ENCODE measurements at regions not wholly inside any gene's neighbourhood (a gene's known extent, or its start where the extent isn't known, plus 50 kb on each side); places are given as distances from the start of the nearest gene placed in this dataset.

DNA sequence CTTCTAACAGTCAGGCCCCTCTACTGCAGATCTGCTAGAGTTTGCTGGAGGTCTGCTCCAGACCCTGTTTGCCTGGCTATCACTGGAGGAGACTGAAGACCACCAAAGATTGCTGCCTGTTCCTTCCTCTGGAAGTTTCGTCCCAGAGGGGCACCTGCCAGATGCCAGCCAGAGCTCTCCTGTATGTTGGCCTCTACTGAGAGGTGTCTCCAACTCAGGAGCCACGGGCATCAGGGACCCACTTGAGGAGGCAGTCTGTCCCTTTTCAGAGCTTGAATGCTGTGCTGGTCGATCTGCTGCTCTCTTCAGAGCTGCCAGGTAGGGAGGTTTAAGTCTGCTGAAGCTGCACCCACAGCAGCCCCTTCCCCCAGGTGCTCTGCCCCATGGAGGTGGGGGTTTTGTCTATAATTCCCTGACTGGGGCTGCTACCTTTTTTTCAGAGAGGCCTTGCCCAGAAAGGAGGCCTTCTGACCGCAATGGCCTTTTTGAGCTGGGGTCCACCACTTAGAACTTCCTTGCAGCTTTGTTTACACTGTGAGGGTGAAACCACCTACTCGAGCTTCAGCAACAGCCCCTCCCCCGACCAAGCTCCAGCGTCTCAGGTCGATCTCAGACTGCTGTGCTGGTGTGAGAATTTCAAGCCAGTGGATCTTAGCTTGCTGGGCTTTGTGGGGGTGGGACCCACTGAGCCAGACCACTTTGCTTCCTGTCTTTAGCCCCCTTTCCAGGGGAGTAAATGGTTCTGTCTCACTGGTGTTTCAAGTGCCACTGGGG lies 566.0 kb downstream of the NR4A2 start:
- no peak overlapping the region for H3K9ac ChIP-seq (replicated peaks; ENCODE audit: extremely low read depth, insufficient read depth, low read length)
- no peak overlapping the region for H3K4me2 ChIP-seq (ENCODE audit: insufficient read depth, low read length)
- H4K20me1 ChIP-seq (replicated peaks; ENCODE audit: control insufficient read depth, extremely low read depth, insufficient read depth, low read length), result no peaks in the 10 kb centered on the region
- intact Hi-C loops (cut with micrococcal nuclease) (no loop called here), dilution Hi-C loops (cut with MboI; ENCODE audit: extremely low pct_ligation_motif_present, low sequenced_read_pairs) (no loop called here)
- no peak for DNase-seq (ENCODE audit: low read depth, low spot score)
- CTCF ChIA-PET, result interaction anchor here (0.9 kb wide), 1 partner anchor 26 kb away, joined by 3 read pairs; no protein-coding TSS in a partner anchor
- POLR2A ChIA-PET, result no interaction called here
- no peaks in the 10 kb centered on the region for H3K27me3 ChIP-seq (ENCODE audit: control insufficient read depth in 2 of 2, insufficient read depth in 2 of 2, low read length in 2 of 2)
- no peaks in the 10 kb centered on the region for H3K9me1 ChIP-seq (replicated peaks; ENCODE audit: control insufficient read depth, extremely low read depth, insufficient read depth, low read length)
- FAIRE-seq, result no peak
- no peaks in the 10 kb centered on the region for H3K4me1 ChIP-seq (ENCODE audit: control insufficient read depth, extremely low read depth, insufficient read depth, low read length)
- no peaks in the 10 kb centered on the region for H3K9me3 ChIP-seq (replicated peaks; ENCODE audit: control insufficient read depth, insufficient read depth, low read length)
- H3K4me3 ChIP-seq (replicated peaks in 1 of 3; ENCODE audit: insufficient read depth in 1 of 3, low read depth in 1 of 3, low read length in 3 of 3), result no peak overlapping the region
- H2AFZ ChIP-seq (ENCODE audit: low read depth, low read length), result no peak overlapping the region
- H3K27ac ChIP-seq (ENCODE audit: insufficient read depth, low read depth, low read length), result no peak overlapping the region
- TF ChIP-seq GATA2 (IDR thresholded peaks at IDR 0.05; ENCODE audit: insufficient read depth, insufficient read length, low read depth, low read length), result no peak
- no peak for TF ChIP-seq POLR2A (IDR thresholded peaks at IDR 0.05; ENCODE audit: low read depth, low read length)
- no peak for TF ChIP-seq JUN (IDR thresholded peaks at IDR 0.05; ENCODE audit: borderline replicate concordance, insufficient read depth, insufficient read length, low read depth)
- no peak for TF ChIP-seq EZH2 (IDR thresholded peaks at IDR 0.05; ENCODE audit: borderline replicate concordance, low read depth, low read length, severe bottlenecking)
- TF ChIP-seq, protein P1, sequence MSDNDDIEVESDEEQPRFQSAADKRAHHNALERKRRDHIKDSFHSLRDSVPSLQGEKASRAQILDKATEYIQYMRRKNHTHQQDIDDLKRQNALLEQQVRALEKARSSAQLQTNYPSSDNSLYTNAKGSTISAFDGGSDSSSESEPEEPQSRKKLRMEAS (IDR thresholded peaks at IDR 0.05; ENCODE audit: insufficient read depth, insufficient read length), result no peak
- no peak for TF ChIP-seq FOS (IDR thresholded peaks at IDR 0.05; ENCODE audit: borderline replicate concordance, insufficient read depth, low read length)
- no peak for TF ChIP-seq MYC (IDR thresholded peaks at IDR 0.05; ENCODE audit: low read depth, low read length)
- TF ChIP-seq POLR2AphosphoS5 (IDR thresholded peaks at IDR 0.05; ENCODE audit: insufficient read depth, low read depth, low read length), result no peak
- TF ChIP-seq, protein P2, sequence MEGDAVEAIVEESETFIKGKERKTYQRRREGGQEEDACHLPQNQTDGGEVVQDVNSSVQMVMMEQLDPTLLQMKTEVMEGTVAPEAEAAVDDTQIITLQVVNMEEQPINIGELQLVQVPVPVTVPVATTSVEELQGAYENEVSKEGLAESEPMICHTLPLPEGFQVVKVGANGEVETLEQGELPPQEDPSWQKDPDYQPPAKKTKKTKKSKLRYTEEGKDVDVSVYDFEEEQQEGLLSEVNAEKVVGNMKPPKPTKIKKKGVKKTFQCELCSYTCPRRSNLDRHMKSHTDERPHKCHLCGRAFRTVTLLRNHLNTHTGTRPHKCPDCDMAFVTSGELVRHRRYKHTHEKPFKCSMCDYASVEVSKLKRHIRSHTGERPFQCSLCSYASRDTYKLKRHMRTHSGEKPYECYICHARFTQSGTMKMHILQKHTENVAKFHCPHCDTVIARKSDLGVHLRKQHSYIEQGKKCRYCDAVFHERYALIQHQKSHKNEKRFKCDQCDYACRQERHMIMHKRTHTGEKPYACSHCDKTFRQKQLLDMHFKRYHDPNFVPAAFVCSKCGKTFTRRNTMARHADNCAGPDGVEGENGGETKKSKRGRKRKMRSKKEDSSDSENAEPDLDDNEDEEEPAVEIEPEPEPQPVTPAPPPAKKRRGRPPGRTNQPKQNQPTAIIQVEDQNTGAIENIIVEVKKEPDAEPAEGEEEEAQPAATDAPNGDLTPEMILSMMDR (IDR thresholded peaks at IDR 0.05; ENCODE audit: extremely low read depth in 1 of 2, insufficient read depth in 1 of 2, low read depth in 1 of 2, low read length in 2 of 2), result no peak
- H3K36me3 ChIP-seq (ENCODE audit: control insufficient read depth in 2 of 2, extremely low read depth in 1 of 2, insufficient read depth in 2 of 2, low read length in 2 of 2), result no peaks in the 10 kb centered on the region
- H3K79me2 ChIP-seq (ENCODE audit: control insufficient read depth, insufficient read depth, low read length), result no peaks in the 10 kb centered on the region
- BruUV-seq (replicated peaks), result no TSS peak
